ENCODE measurements at regions not wholly inside any gene's neighbourhood (a gene's known extent, or its start where the extent isn't known, plus 50 kb on each side); places are given as distances from the start of the nearest gene placed in this dataset.
A peak's percentile ranks its signal among the peaks of the same experiment; 100 is the strongest.

GRCh38 chr9:115507148-115507547 is 389.2 kb upstream of the TNC start:
- Mint-ChIP-seq H3K36me3 (peaks cover 32% of the 10 kb centered on the region), H3K4me1 (peaks cover 31% of the 10 kb centered on the region), H3K27me3 (ENCODE audit: low read depth) (no peaks in the 10 kb centered on the region), H3K4me3 (no peak overlapping the region), H3K9me3 (peaks cover 8% of the 10 kb centered on the region), H3K27ac (peak overlapping the region; percentile 51; the same call in 1 of the 2 replicates)
- TF ChIP-seq ETV6 (CRISPR knock-in tag; IDR thresholded peaks at IDR 0.05) (no peak), NFATC4 (CRISPR knock-in tag; IDR thresholded peaks at IDR 0.05) (no peak), ZNF138 (CRISPR knock-in tag; conservative IDR thresholded peaks at IDR 0.05) (no peak), NR2C2 (CRISPR knock-in tag; IDR thresholded peaks at IDR 0.05) (no peak), ZNF671 (CRISPR knock-in tag; IDR thresholded peaks at IDR 0.05) (no peak), NFYB (CRISPR knock-in tag; conservative IDR thresholded peaks at IDR 0.05; ENCODE audit: low read depth) (no peak), ZNF219 (CRISPR knock-in tag; IDR thresholded peaks at IDR 0.05; ENCODE audit: borderline replicate concordance) (no peak), PRDM15 (CRISPR knock-in tag; IDR thresholded peaks at IDR 0.05) (no peak), HMGXB4 (CRISPR knock-in tag; IDR thresholded peaks at IDR 0.05) (no peak), AR (CRISPR knock-in tag; IDR thresholded peaks at IDR 0.05) (no peak), PRRX2 (CRISPR knock-in tag; IDR thresholded peaks at IDR 0.05) (no peak), ZNF396 (CRISPR knock-in tag; IDR thresholded peaks at IDR 0.05; ENCODE audit: borderline replicate concordance) (no peak), RORB (CRISPR knock-in tag; IDR thresholded peaks at IDR 0.05) (no peak), AFF4 (CRISPR knock-in tag; IDR thresholded peaks at IDR 0.05; ENCODE audit: borderline replicate concordance) (no peak), HMGA2 (CRISPR knock-in tag; IDR thresholded peaks at IDR 0.05) (no peak), ZNF512 (CRISPR knock-in tag; IDR thresholded peaks at IDR 0.05; ENCODE audit: borderline replicate concordance) (no peak), ZNF281 (CRISPR knock-in tag; IDR thresholded peaks at IDR 0.05) (no peak)
- CTCF ChIA-PET, result no interaction called here
- no peak for DNase-seq (ENCODE audit: low spot score)
- peak; percentile 60 for ATAC-seq
- POLR2A ChIA-PET, result no interaction called here
